Ascending aorta (tissue), 2 donors: ENCODE measurements at regions not wholly inside any gene's neighbourhood (a gene's known extent, or its start where the extent isn't known, plus 50 kb on each side); places are given as distances from the start of the nearest gene placed in this dataset.

Experiments used
- DNase-seq, 2 donors: peaks; one replicate each; pipeline ENCODE4 v3.0.0-alpha.2; 2019; ENCODE audit warnings: low spot score in 2 of 2
- H3K27ac ChIP-seq, 2 donors: fragments of 200-600 bp; sonication (generic); one replicate each; pipeline ENCODE4 v1.5.1; 2016 to 2017; ENCODE audit warnings: mild to moderate bottlenecking in 1 of 2
- H3K27me3 ChIP-seq: fragments of 200-600 bp; sonication (generic); one replicate; pipeline ENCODE4 v1.5.1; 2017
- H3K36me3 ChIP-seq, 2 donors: fragments of 200-600 bp; sonication (generic); one replicate each; pipeline ENCODE4 v1.5.1; 2016
- H3K4me1 ChIP-seq, 2 donors: fragments of 200-600 bp; sonication (generic); one replicate each; pipeline ENCODE4 v1.5.1; 2016 to 2017; ENCODE audit warnings: mild to moderate bottlenecking in 1 of 2
- H3K4me3 ChIP-seq, 2 donors: fragments of 200-600 bp; sonication (generic); one replicate each; pipeline ENCODE4 v1.5.1; 2016 to 2017; ENCODE audit warnings: mild to moderate bottlenecking in 1 of 2
- H3K9me3 ChIP-seq, 2 donors: fragments of 200-600 bp; sonication (generic); one replicate each; pipeline ENCODE4 v1.5.1; 2016
- CTCF ChIP-seq, 3 experiments: fragments of 200-600 bp in 2 of 3; fragments of 450-650 bp in 1 of 3; sonication (generic) in 2 of 3; IDR thresholded peaks; one replicate each; pipeline ENCODE4 v1.5.1; 2016 to 2019; ENCODE audit warnings: antibody characterized with exemption in 3 of 3, mild to moderate bottlenecking in 1 of 3, moderate library complexity in 1 of 3
- intact Hi-C: fragments of 100-400 bp; cut with DNase I; formaldehyde crosslinking; loops from one replicate; pipeline ENCODE4 v1.15.1; 2023

DNA sequence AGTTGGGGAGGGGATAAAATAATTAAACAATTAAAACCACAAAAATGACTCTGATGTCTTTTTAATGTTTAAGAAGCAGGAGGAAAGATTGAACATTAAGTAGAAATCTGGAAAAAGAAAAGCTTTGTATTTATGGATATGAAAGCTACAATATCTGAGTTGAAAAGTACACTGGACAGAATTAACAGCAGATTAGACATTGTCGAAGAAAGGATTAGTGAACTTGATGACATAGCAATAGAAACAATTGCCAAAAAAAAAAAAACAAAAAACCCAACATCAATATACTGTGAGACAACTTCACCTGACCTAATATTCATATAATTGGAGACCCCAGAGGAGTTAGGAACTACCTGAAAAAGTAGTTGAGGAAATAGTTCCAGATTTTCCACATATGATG lies 289.5 kb upstream of the RGS6 start:
- intact Hi-C loops = no loop called here
- no peak for DNase-seq

GRCh38 chr14:71645656-71646055 lies 286.6 kb upstream of the RGS6 start:
- Histone ChIP-seq H3K4me3 (no peak overlapping the region), H3K4me1 (peaks cover 0 to 5% of the 10 kb centered on the region in 2 donors), H3K27me3 (no peaks in the 10 kb centered on the region), H3K36me3 (no peaks in the 10 kb centered on the region), H3K27ac (no peak overlapping the region), H3K9me3 (peaks cover 0 to 15% of the 10 kb centered on the region in 2 donors)
- no peak for DNase-seq
- intact Hi-C loops = no loop called here
- TF ChIP-seq CTCF (IDR thresholded peaks at IDR 0.05) = no peak

More for the DNA sequence above, 289.5 kb upstream of the RGS6 start:
- Histone ChIP-seq H3K4me1 (no peaks in the 10 kb centered on the region), H3K4me3 (no peak overlapping the region), H3K9me3 (peaks cover 0 to 15% of the 10 kb centered on the region in 2 donors), H3K27ac (no peak overlapping the region), H3K27me3 (no peaks in the 10 kb centered on the region), H3K36me3 (no peaks in the 10 kb centered on the region)
- no peak for TF ChIP-seq CTCF (IDR thresholded peaks at IDR 0.05)

- Histone ChIP-seq H3K4me1 (peaks cover 0 to 11% of the 10 kb centered on the region in 2 donors), H3K4me3 (no peak overlapping the region), H3K27ac (no peak overlapping the region), H3K9me3 (peaks cover 0 to 15% of the 10 kb centered on the region in 2 donors), H3K27me3 (no peaks in the 10 kb centered on the region), H3K36me3 (no peaks in the 10 kb centered on the region)
- intact Hi-C loops = no loop called here
- no peak for TF ChIP-seq CTCF (IDR thresholded peaks at IDR 0.05)
- DNase-seq = no peak
These were observed 285.7 kb upstream of the RGS6 start for GRCh38 chr14:71646518-71646917.

- no peak for TF ChIP-seq CTCF (IDR thresholded peaks at IDR 0.05)
- intact Hi-C loops = no loop called here
These were observed 285.0 kb upstream of the RGS6 start for GRCh38 chr14:71647086-71647784.

GRCh38 chr14:71648725-71649124 lies 283.5 kb upstream of the RGS6 start:
- H3K27ac ChIP-seq = no peak overlapping the region
- H3K4me1 ChIP-seq = peaks cover 0 to 18% of the 10 kb centered on the region in 2 donors
- no peak for DNase-seq
- H3K4me3 ChIP-seq = no peak overlapping the region
- no peaks in the 10 kb centered on the region for H3K27me3 ChIP-seq
- intact Hi-C loops = no loop called here
- peaks cover 0 to 23% of the 10 kb centered on the region in 2 donors for H3K9me3 ChIP-seq
- no peak for TF ChIP-seq CTCF (IDR thresholded peaks at IDR 0.05)
- H3K36me3 ChIP-seq = no peaks in the 10 kb centered on the region

More at GRCh38 chr14:71647086-71647784, 285.0 kb upstream of the RGS6 start:
- Histone ChIP-seq H3K9me3 (peaks cover 0 to 20% of the 10 kb centered on the region in 2 donors), H3K4me1 (peaks cover 0 to 18% of the 10 kb centered on the region in 2 donors), H3K27ac (no peak overlapping the region), H3K27me3 (no peaks in the 10 kb centered on the region), H3K4me3 (no peak overlapping the region), H3K36me3 (no peaks in the 10 kb centered on the region)
- no peak for DNase-seq
